Mesendoderm (in vitro differentiated cells): ENCODE measurements at regions not wholly inside any gene's neighbourhood (a gene's known extent, or its start where the extent isn't known, plus 50 kb on each side); places are given as distances from the start of the nearest gene placed in this dataset.

Experiments
- DNase-seq: peaks from one replicate; pipeline ENCODE4 v3.0.0; 2013
- H2AK5ac ChIP-seq: 2 replicates; pipeline ENCODE4 v1.6.1; 2013; ENCODE audit warnings: low read length, inconsistent platforms
- H2BK120ac ChIP-seq: 2 replicates; pipeline ENCODE4 v1.6.1; 2013; ENCODE audit warnings: low read depth, mild to moderate bottlenecking, low read length, moderate library complexity, mixed read lengths
- H2BK15ac ChIP-seq: replicated peaks from 2 replicates; pipeline ENCODE4 v1.6.1; 2013; ENCODE audit warnings: low read depth, mild to moderate bottlenecking, moderate library complexity
- H2BK5ac ChIP-seq: 2 replicates; pipeline ENCODE4 v1.6.1; 2013; ENCODE audit warnings: low read length, inconsistent platforms
- H3K18ac ChIP-seq: 2 replicates; pipeline ENCODE4 v1.6.1; 2013; ENCODE audit warnings: mild to moderate bottlenecking, low read length, mixed read lengths
- H3K23ac ChIP-seq: one replicate; pipeline ENCODE4 v1.6.1; 2013; ENCODE audit warnings: low read length
- H3K27ac ChIP-seq: 2 replicates; pipeline ENCODE4 v1.5.1; 2013; ENCODE audit warnings: low read depth, mild to moderate bottlenecking, inconsistent platforms, low read length, moderate library complexity
- H3K27me3 ChIP-seq: 2 replicates; pipeline ENCODE4 v1.6.1; 2013; ENCODE audit warnings: low read length, control low read depth, mild to moderate bottlenecking, inconsistent platforms; ENCODE audit not compliant: insufficient read depth, poor library complexity
- H3K36me3 ChIP-seq: 2 replicates; pipeline ENCODE4 v1.6.1; 2013; ENCODE audit warnings: low read length, inconsistent platforms; ENCODE audit not compliant: control insufficient read depth, insufficient read depth
- H3K4ac ChIP-seq: one replicate; pipeline ENCODE4 v1.6.1; 2013; ENCODE audit warnings: low read depth, mild to moderate bottlenecking, low read length, moderate library complexity
- H3K4me1 ChIP-seq: 2 replicates; pipeline ENCODE4 v1.6.1; 2013; ENCODE audit warnings: low read depth, low read length, inconsistent platforms; ENCODE audit not compliant: control insufficient read depth
- H3K4me2 ChIP-seq: 2 replicates; pipeline ENCODE4 v1.6.1; 2013; ENCODE audit warnings: low read length
- H3K4me3 ChIP-seq: 2 replicates; pipeline ENCODE4 v1.5.1; 2013; ENCODE audit warnings: mild to moderate bottlenecking, low read length
- H3K56ac ChIP-seq: one replicate; pipeline ENCODE4 v1.6.1; 2013; ENCODE audit warnings: low read length
- H3K79me1 ChIP-seq: 2 replicates; pipeline ENCODE4 v1.6.1; 2013; ENCODE audit warnings: low read length, inconsistent platforms
- H3K79me2 ChIP-seq: 2 replicates; pipeline ENCODE4 v1.6.1; 2013; ENCODE audit warnings: mild to moderate bottlenecking, low read length; ENCODE audit not compliant: control insufficient read depth, insufficient read depth
- H3K9ac ChIP-seq: 2 replicates; pipeline ENCODE4 v1.6.1; 2013; ENCODE audit warnings: low read length, inconsistent platforms
- H4K5ac ChIP-seq: one replicate; pipeline ENCODE4 v1.6.1; 2013; ENCODE audit warnings: low read length
- H4K8ac ChIP-seq: one replicate; pipeline ENCODE4 v1.6.1; 2013; ENCODE audit warnings: low read depth, mild to moderate bottlenecking, control low read depth, low read length, moderate library complexity
- WGBS: extraction: QIAGEN DNeasy Blood & Tissue Kit; methylation state at CpG from one replicate; pipeline ENCODE4 v1.1.7; 2013; ENCODE audit warnings: low lambda C conversion rate, missing lambda C conversion rate; ENCODE audit not compliant: insufficient coverage; ENCODE audit errors: extremely low coverage; 5-methylcytosine and 5-hydroxymethylcytosine counted together

- Histone ChIP-seq H3K4me2 (no peak overlapping the region), H3K56ac (peak overlapping the region; percentile 73), H3K9ac (no peak overlapping the region), H3K4ac (no peak overlapping the region), H3K18ac (peak overlapping the region; percentile 41), H2BK120ac (no peak overlapping the region), H3K4me3 (no peak overlapping the region), H4K8ac (no peak overlapping the region), H3K79me2 (no peaks in the 10 kb centered on the region), H4K5ac (no peak overlapping the region), H3K27ac (no peak overlapping the region), H2BK15ac (no peak overlapping the region), H3K27me3 (no peaks in the 10 kb centered on the region), H3K79me1 (no peaks in the 10 kb centered on the region), H3K23ac (no peak overlapping the region), H3K4me1 (peaks cover 14% of the 10 kb centered on the region), H2AK5ac (no peak overlapping the region), H3K36me3 (no peaks in the 10 kb centered on the region), H2BK5ac (no peak overlapping the region)
- peak; percentile 76 for DNase-seq
- WGBS: no CpG with 5 or more reads among the region's 18 CpGs
Measured at GRCh38 chr20:20824924-20825584, 112.6 kb upstream of the RALGAPA2 start.

GRCh38 chr20:20823476-20823881, 111.0 kb upstream of the RALGAPA2 start:
- H3K4me3 ChIP-seq: no peak overlapping the region
- H3K23ac ChIP-seq: no peak overlapping the region
- H3K4ac ChIP-seq: no peak overlapping the region
- peak overlapping the region; percentile 43 for H3K56ac ChIP-seq
- H2BK5ac ChIP-seq: no peak overlapping the region
- H3K9ac ChIP-seq: no peak overlapping the region
- H2AK5ac ChIP-seq: peak overlapping the region; percentile 77
- no peak overlapping the region for H2BK15ac ChIP-seq
- no peaks in the 10 kb centered on the region for H3K27me3 ChIP-seq
- H3K79me2 ChIP-seq: no peaks in the 10 kb centered on the region
- H3K4me1 ChIP-seq: peaks cover 14% of the 10 kb centered on the region
- no peak for DNase-seq
- H4K5ac ChIP-seq: no peak overlapping the region
- no peak overlapping the region for H3K18ac ChIP-seq
- no peak overlapping the region for H2BK120ac ChIP-seq
- no peaks in the 10 kb centered on the region for H3K79me1 ChIP-seq
- H3K36me3 ChIP-seq: no peaks in the 10 kb centered on the region
- no CpG with 5 or more reads among the region's 11 CpGs for WGBS
- H3K4me2 ChIP-seq: no peak overlapping the region
- H4K8ac ChIP-seq: no peak overlapping the region
- no peak overlapping the region for H3K27ac ChIP-seq

- no peak overlapping the region for H3K4me3 ChIP-seq
- peak overlapping the region; percentile 64 for H3K18ac ChIP-seq
- no peaks in the 10 kb centered on the region for H3K36me3 ChIP-seq
- no peaks in the 10 kb centered on the region for H3K79me2 ChIP-seq
- no peaks in the 10 kb centered on the region for H3K79me1 ChIP-seq
- peak overlapping the region; percentile 59 for H3K56ac ChIP-seq
- no peak overlapping the region for H3K4me2 ChIP-seq
- no peak overlapping the region for H2BK15ac ChIP-seq
- WGBS: no CpG with 5 or more reads among the region's 12 CpGs
- peak overlapping the region; percentile 81 for H2BK5ac ChIP-seq
- no peak overlapping the region for H3K23ac ChIP-seq
- peak; percentile 94 for DNase-seq
- no peak overlapping the region for H3K9ac ChIP-seq
- H4K8ac ChIP-seq: no peak overlapping the region
- peaks cover 14% of the 10 kb centered on the region for H3K4me1 ChIP-seq
- peak overlapping the region; percentile 83 for H3K4ac ChIP-seq
- no peak overlapping the region for H3K27ac ChIP-seq
- H2AK5ac ChIP-seq: peak overlapping the region; percentile 83
- no peak overlapping the region for H2BK120ac ChIP-seq
- H3K27me3 ChIP-seq: no peaks in the 10 kb centered on the region
- H4K5ac ChIP-seq: no peak overlapping the region
Measured at GRCh38 chr20:20821484-20822260, 109.2 kb upstream of the RALGAPA2 start.

GRCh38 chr20:20820785-20821483, 108.5 kb upstream of the RALGAPA2 start:
- DNase-seq: peak; percentile 67
- Histone ChIP-seq H3K79me1 (no peaks in the 10 kb centered on the region), H4K5ac (no peak overlapping the region), H2BK5ac (peak overlapping the region; percentile 92), H3K56ac (peak overlapping the region; percentile 85), H3K4ac (peak overlapping the region; percentile 44), H3K9ac (peak overlapping the region; percentile 46), H3K4me1 (peaks cover 18% of the 10 kb centered on the region), H3K79me2 (no peaks in the 10 kb centered on the region), H3K4me2 (no peak overlapping the region), H2AK5ac (no peak overlapping the region), H2BK15ac (no peak overlapping the region), H3K23ac (no peak overlapping the region), H3K27me3 (no peaks in the 10 kb centered on the region), H3K4me3 (no peak overlapping the region), H4K8ac (no peak overlapping the region), H3K36me3 (no peaks in the 10 kb centered on the region), H2BK120ac (no peak overlapping the region), H3K27ac (no peak overlapping the region), H3K18ac (peak overlapping the region; percentile 64)
- WGBS: no CpG with 5 or more reads among the region's 9 CpGs

- Histone ChIP-seq H4K8ac (no peak overlapping the region), H3K23ac (no peak overlapping the region), H3K27ac (no peak overlapping the region), H3K4ac (peak overlapping the region; percentile 44), H2AK5ac (peak overlapping the region; percentile 52), H3K79me1 (no peaks in the 10 kb centered on the region), H3K27me3 (no peaks in the 10 kb centered on the region), H3K79me2 (no peaks in the 10 kb centered on the region), H3K56ac (peak overlapping the region; percentile 85), H2BK120ac (no peak overlapping the region), H3K9ac (peak overlapping the region; percentile 46), H3K18ac (no peak overlapping the region), H2BK5ac (peak overlapping the region; percentile 92), H4K5ac (no peak overlapping the region), H2BK15ac (no peak overlapping the region), H3K4me3 (no peak overlapping the region), H3K4me2 (no peak overlapping the region), H3K36me3 (no peaks in the 10 kb centered on the region), H3K4me1 (peaks cover 20% of the 10 kb centered on the region)
- peak; percentile 81 for DNase-seq
- WGBS: no CpG with 5 or more reads among the region's 10 CpGs
Measured at GRCh38 chr20:20820104-20820503, 107.7 kb upstream of the RALGAPA2 start.
